ENCODE measurements at regions not wholly inside any gene's neighbourhood (a gene's known extent, or its start where the extent isn't known, plus 50 kb on each side); places are given as distances from the start of the nearest gene placed in this dataset.

DNA sequence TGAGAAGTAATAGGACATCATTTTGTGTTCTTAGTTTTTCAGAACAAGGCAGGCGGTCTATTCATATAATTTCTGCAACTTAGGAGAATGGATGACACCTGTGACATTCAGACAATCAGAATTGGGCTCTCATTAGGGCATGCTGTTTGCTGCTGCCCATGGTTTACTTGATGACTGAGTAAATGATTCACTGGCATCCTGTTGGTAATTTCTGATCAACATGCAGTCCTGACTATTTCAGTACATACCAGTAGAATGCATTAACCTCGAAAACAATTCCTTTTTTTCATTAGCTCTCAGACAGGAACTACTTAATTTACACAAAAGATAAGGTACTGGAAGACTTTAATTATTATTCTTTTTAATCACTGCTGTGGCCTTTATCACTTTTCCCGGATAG lies 641.6 kb downstream of the NSUN3 start:
- TF ChIP-seq POLR2A (IDR thresholded peaks at IDR 0.05): no peak
- TF ChIP-seq, protein P1, sequence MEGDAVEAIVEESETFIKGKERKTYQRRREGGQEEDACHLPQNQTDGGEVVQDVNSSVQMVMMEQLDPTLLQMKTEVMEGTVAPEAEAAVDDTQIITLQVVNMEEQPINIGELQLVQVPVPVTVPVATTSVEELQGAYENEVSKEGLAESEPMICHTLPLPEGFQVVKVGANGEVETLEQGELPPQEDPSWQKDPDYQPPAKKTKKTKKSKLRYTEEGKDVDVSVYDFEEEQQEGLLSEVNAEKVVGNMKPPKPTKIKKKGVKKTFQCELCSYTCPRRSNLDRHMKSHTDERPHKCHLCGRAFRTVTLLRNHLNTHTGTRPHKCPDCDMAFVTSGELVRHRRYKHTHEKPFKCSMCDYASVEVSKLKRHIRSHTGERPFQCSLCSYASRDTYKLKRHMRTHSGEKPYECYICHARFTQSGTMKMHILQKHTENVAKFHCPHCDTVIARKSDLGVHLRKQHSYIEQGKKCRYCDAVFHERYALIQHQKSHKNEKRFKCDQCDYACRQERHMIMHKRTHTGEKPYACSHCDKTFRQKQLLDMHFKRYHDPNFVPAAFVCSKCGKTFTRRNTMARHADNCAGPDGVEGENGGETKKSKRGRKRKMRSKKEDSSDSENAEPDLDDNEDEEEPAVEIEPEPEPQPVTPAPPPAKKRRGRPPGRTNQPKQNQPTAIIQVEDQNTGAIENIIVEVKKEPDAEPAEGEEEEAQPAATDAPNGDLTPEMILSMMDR (IDR thresholded peaks at IDR 0.05): no peak
